ENCODE measurements at regions not wholly inside any gene's neighbourhood (a gene's known extent, or its start where the extent isn't known, plus 50 kb on each side); places are given as distances from the start of the nearest gene placed in this dataset.
"Not testable (repeated sequence)": the region's sequence is repeated elsewhere in the genome, so short reads cannot be mapped to it uniquely, and the experiment has no call there.

- TF ChIP-seq, protein P1, sequence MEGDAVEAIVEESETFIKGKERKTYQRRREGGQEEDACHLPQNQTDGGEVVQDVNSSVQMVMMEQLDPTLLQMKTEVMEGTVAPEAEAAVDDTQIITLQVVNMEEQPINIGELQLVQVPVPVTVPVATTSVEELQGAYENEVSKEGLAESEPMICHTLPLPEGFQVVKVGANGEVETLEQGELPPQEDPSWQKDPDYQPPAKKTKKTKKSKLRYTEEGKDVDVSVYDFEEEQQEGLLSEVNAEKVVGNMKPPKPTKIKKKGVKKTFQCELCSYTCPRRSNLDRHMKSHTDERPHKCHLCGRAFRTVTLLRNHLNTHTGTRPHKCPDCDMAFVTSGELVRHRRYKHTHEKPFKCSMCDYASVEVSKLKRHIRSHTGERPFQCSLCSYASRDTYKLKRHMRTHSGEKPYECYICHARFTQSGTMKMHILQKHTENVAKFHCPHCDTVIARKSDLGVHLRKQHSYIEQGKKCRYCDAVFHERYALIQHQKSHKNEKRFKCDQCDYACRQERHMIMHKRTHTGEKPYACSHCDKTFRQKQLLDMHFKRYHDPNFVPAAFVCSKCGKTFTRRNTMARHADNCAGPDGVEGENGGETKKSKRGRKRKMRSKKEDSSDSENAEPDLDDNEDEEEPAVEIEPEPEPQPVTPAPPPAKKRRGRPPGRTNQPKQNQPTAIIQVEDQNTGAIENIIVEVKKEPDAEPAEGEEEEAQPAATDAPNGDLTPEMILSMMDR (IDR thresholded peaks at IDR 0.05; ENCODE audit: low read depth, low read length, missing input control) = not testable (repeated sequence)
- TF ChIP-seq, protein P2, sequence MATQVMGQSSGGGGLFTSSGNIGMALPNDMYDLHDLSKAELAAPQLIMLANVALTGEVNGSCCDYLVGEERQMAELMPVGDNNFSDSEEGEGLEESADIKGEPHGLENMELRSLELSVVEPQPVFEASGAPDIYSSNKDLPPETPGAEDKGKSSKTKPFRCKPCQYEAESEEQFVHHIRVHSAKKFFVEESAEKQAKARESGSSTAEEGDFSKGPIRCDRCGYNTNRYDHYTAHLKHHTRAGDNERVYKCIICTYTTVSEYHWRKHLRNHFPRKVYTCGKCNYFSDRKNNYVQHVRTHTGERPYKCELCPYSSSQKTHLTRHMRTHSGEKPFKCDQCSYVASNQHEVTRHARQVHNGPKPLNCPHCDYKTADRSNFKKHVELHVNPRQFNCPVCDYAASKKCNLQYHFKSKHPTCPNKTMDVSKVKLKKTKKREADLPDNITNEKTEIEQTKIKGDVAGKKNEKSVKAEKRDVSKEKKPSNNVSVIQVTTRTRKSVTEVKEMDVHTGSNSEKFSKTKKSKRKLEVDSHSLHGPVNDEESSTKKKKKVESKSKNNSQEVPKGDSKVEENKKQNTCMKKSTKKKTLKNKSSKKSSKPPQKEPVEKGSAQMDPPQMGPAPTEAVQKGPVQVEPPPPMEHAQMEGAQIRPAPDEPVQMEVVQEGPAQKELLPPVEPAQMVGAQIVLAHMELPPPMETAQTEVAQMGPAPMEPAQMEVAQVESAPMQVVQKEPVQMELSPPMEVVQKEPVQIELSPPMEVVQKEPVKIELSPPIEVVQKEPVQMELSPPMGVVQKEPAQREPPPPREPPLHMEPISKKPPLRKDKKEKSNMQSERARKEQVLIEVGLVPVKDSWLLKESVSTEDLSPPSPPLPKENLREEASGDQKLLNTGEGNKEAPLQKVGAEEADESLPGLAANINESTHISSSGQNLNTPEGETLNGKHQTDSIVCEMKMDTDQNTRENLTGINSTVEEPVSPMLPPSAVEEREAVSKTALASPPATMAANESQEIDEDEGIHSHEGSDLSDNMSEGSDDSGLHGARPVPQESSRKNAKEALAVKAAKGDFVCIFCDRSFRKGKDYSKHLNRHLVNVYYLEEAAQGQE (IDR thresholded peaks at IDR 0.05) = not testable (repeated sequence)
- not testable (repeated sequence) for TF ChIP-seq EGR1 (IDR thresholded peaks at IDR 0.05; ENCODE audit: low read depth in 2 of 2); TAF1 (conservative IDR thresholded peaks at IDR 0.05); GABPA (IDR thresholded peaks at IDR 0.05 in 1 of 2, conservative IDR thresholded peaks at IDR 0.05 in 1 of 2); HNF4A (conservative IDR thresholded peaks at IDR 0.05); NR2F2 (IDR thresholded peaks at IDR 0.05); JUND (IDR thresholded peaks at IDR 0.05); RAD21 (IDR thresholded peaks at IDR 0.05); MAX (IDR thresholded peaks at IDR 0.05)
These were observed 129.3 kb downstream of the SLC7A11 start for GRCh38 chr4:138112890-138113289.

Data from liver (tissue), 3 donors.